Activated naive CD4-positive, alpha-beta T cell treated with anti-CD3 and anti-CD28 coated beads, Interleukin-2, amount 50 U/mL, for 24 hours (primary cell): ENCODE measurements at regions not wholly inside any gene's neighbourhood (a gene's known extent, or its start where the extent isn't known, plus 50 kb on each side); places are given as distances from the start of the nearest gene placed in this dataset.
"Not testable (repeated sequence)": the region's sequence is repeated elsewhere in the genome, so short reads cannot be mapped to it uniquely, and the experiment has no call there.

ENCODE experiments used
- H3K27ac Mint-ChIP-seq: one replicate; pipeline ENCODE4 v1.8.0; 2021; ENCODE audit warnings: mild to moderate bottlenecking, mixed read lengths
- H3K27me3 Mint-ChIP-seq: one replicate; pipeline ENCODE4 v1.8.0; 2021; ENCODE audit warnings: mixed read lengths
- H3K36me3 Mint-ChIP-seq: one replicate; pipeline ENCODE4 v1.8.0; 2021; ENCODE audit warnings: mixed read lengths
- H3K4me1 Mint-ChIP-seq: one replicate; pipeline ENCODE4 v1.8.0; 2021; ENCODE audit warnings: mixed read lengths
- H3K4me3 Mint-ChIP-seq: one replicate; pipeline ENCODE4 v1.8.0; 2021; ENCODE audit warnings: mild to moderate bottlenecking, mixed read lengths
- H3K9me3 Mint-ChIP-seq: one replicate; pipeline ENCODE4 v1.8.0; 2021; ENCODE audit warnings: mixed read lengths

- Mint-ChIP-seq H3K27ac (no peak overlapping the region), H3K9me3 (no peaks in the 10 kb centered on the region), H3K4me3 (no peak overlapping the region), H3K4me1 (no peaks in the 10 kb centered on the region), H3K36me3 (no peaks in the 10 kb centered on the region), H3K27me3 (no peaks in the 10 kb centered on the region)
Measured at GRCh38 chr9:102609461-102609860, 385.7 kb upstream of the CYLC2 start.

GRCh38 chr9:102603198-102604195 is 391.6 kb upstream of the CYLC2 start:
- H3K4me1 Mint-ChIP-seq, H3K27me3 Mint-ChIP-seq, H3K9me3 Mint-ChIP-seq, H3K4me3 Mint-ChIP-seq, H3K36me3 Mint-ChIP-seq, H3K27ac Mint-ChIP-seq: not testable (repeated sequence)

- Mint-ChIP-seq H3K27me3 (no peaks in the 10 kb centered on the region), H3K4me3 (no peak overlapping the region), H3K4me1 (no peaks in the 10 kb centered on the region), H3K36me3 (no peaks in the 10 kb centered on the region), H3K9me3 (peaks cover 3% of the 10 kb centered on the region), H3K27ac (no peak overlapping the region)
Measured at GRCh38 chr9:102594241-102594640, 400.9 kb upstream of the CYLC2 start.

- H3K9me3 Mint-ChIP-seq = peaks cover 5% of the 10 kb centered on the region
- no peak overlapping the region for H3K4me3 Mint-ChIP-seq
- no peaks in the 10 kb centered on the region for H3K36me3 Mint-ChIP-seq
- no peaks in the 10 kb centered on the region for H3K27me3 Mint-ChIP-seq
- no peaks in the 10 kb centered on the region for H3K4me1 Mint-ChIP-seq
- no peak overlapping the region for H3K27ac Mint-ChIP-seq
Measured at GRCh38 chr9:102587281-102587680, 407.9 kb upstream of the CYLC2 start.

GRCh38 chr9:102569436-102569835 is 425.7 kb upstream of the CYLC2 start:
- Mint-ChIP-seq H3K9me3 (no peaks in the 10 kb centered on the region), H3K27ac (no peak overlapping the region), H3K4me1 (no peaks in the 10 kb centered on the region), H3K27me3 (no peaks in the 10 kb centered on the region), H3K36me3 (no peaks in the 10 kb centered on the region), H3K4me3 (no peak overlapping the region)

- Mint-ChIP-seq H3K27me3 (peaks cover under 1% of the 10 kb centered on the region), H3K27ac (no peak overlapping the region), H3K9me3 (peaks cover 10% of the 10 kb centered on the region), H3K4me1 (no peaks in the 10 kb centered on the region), H3K4me3 (no peak overlapping the region), H3K36me3 (no peaks in the 10 kb centered on the region)
Measured at GRCh38 chr9:102551346-102551745, 443.8 kb upstream of the CYLC2 start.

GRCh38 chr9:102550886-102551285 is 444.2 kb upstream of the CYLC2 start:
- no peaks in the 10 kb centered on the region for H3K36me3 Mint-ChIP-seq
- H3K9me3 Mint-ChIP-seq = peaks cover 10% of the 10 kb centered on the region
- H3K4me3 Mint-ChIP-seq = no peak overlapping the region

GRCh38 chr9:102550266-102550665 is 444.9 kb upstream of the CYLC2 start:
- peaks cover 10% of the 10 kb centered on the region for H3K9me3 Mint-ChIP-seq
- H3K27ac Mint-ChIP-seq = no peak overlapping the region
- no peak overlapping the region for H3K4me3 Mint-ChIP-seq
- H3K36me3 Mint-ChIP-seq = no peaks in the 10 kb centered on the region
- no peaks in the 10 kb centered on the region for H3K27me3 Mint-ChIP-seq
- H3K4me1 Mint-ChIP-seq = no peaks in the 10 kb centered on the region

More at GRCh38 chr9:102550886-102551285, 444.2 kb upstream of the CYLC2 start:
- H3K27me3 Mint-ChIP-seq = no peaks in the 10 kb centered on the region
- H3K4me1 Mint-ChIP-seq = no peaks in the 10 kb centered on the region
- H3K27ac Mint-ChIP-seq = no peak overlapping the region

- Mint-ChIP-seq H3K27me3 (no peaks in the 10 kb centered on the region), H3K36me3 (no peaks in the 10 kb centered on the region), H3K27ac (no peak overlapping the region), H3K4me3 (no peak overlapping the region), H3K9me3 (no peaks in the 10 kb centered on the region), H3K4me1 (no peaks in the 10 kb centered on the region)
Measured at GRCh38 chr9:102534031-102534430, 461.1 kb upstream of the CYLC2 start.

GRCh38 chr9:102521097-102521755 is 473.9 kb upstream of the CYLC2 start:
- H3K4me1 Mint-ChIP-seq = no peaks in the 10 kb centered on the region
- H3K4me3 Mint-ChIP-seq = no peak overlapping the region
- no peaks in the 10 kb centered on the region for H3K36me3 Mint-ChIP-seq
- H3K27me3 Mint-ChIP-seq = no peaks in the 10 kb centered on the region
- H3K9me3 Mint-ChIP-seq = peaks cover 4% of the 10 kb centered on the region
- no peak overlapping the region for H3K27ac Mint-ChIP-seq

- H3K4me3 Mint-ChIP-seq = no peak overlapping the region
- H3K36me3 Mint-ChIP-seq = no peaks in the 10 kb centered on the region
- H3K9me3 Mint-ChIP-seq = peaks cover 4% of the 10 kb centered on the region
- no peak overlapping the region for H3K27ac Mint-ChIP-seq
- H3K27me3 Mint-ChIP-seq = no peaks in the 10 kb centered on the region
- no peaks in the 10 kb centered on the region for H3K4me1 Mint-ChIP-seq
Measured at GRCh38 chr9:102519423-102519822, 475.7 kb upstream of the CYLC2 start.

GRCh38 chr9:102518324-102518723 is 476.8 kb upstream of the CYLC2 start:
- no peaks in the 10 kb centered on the region for H3K36me3 Mint-ChIP-seq
- H3K9me3 Mint-ChIP-seq = peaks cover 4% of the 10 kb centered on the region
- H3K27me3 Mint-ChIP-seq = no peaks in the 10 kb centered on the region
- no peak overlapping the region for H3K27ac Mint-ChIP-seq
- no peak overlapping the region for H3K4me3 Mint-ChIP-seq
- no peaks in the 10 kb centered on the region for H3K4me1 Mint-ChIP-seq

- H3K27me3 Mint-ChIP-seq = no peaks in the 10 kb centered on the region
- H3K4me3 Mint-ChIP-seq = no peak overlapping the region
- no peak overlapping the region for H3K27ac Mint-ChIP-seq
- H3K4me1 Mint-ChIP-seq = no peaks in the 10 kb centered on the region
- H3K9me3 Mint-ChIP-seq = peaks cover 4% of the 10 kb centered on the region
- H3K36me3 Mint-ChIP-seq = no peaks in the 10 kb centered on the region
Measured at GRCh38 chr9:102514541-102514940, 480.6 kb upstream of the CYLC2 start.

- H3K4me3 Mint-ChIP-seq = no peak overlapping the region
- H3K27me3 Mint-ChIP-seq = no peaks in the 10 kb centered on the region
- H3K27ac Mint-ChIP-seq = no peak overlapping the region
- H3K36me3 Mint-ChIP-seq = no peaks in the 10 kb centered on the region
- H3K4me1 Mint-ChIP-seq = no peaks in the 10 kb centered on the region
- H3K9me3 Mint-ChIP-seq = no peaks in the 10 kb centered on the region
Measured at GRCh38 chr9:102507044-102507687, 488.0 kb upstream of the CYLC2 start.

GRCh38 chr9:102506406-102506805 is 488.7 kb upstream of the CYLC2 start:
- H3K4me3 Mint-ChIP-seq = no peak overlapping the region
- H3K36me3 Mint-ChIP-seq = no peaks in the 10 kb centered on the region
- H3K9me3 Mint-ChIP-seq = no peaks in the 10 kb centered on the region
- no peaks in the 10 kb centered on the region for H3K4me1 Mint-ChIP-seq
- no peak overlapping the region for H3K27ac Mint-ChIP-seq
- no peaks in the 10 kb centered on the region for H3K27me3 Mint-ChIP-seq

GRCh38 chr9:102499468-102499867 is 495.7 kb upstream of the CYLC2 start:
- Mint-ChIP-seq H3K27me3 (no peaks in the 10 kb centered on the region), H3K36me3 (no peaks in the 10 kb centered on the region), H3K4me1 (peaks cover 3% of the 10 kb centered on the region), H3K9me3 (peaks cover 8% of the 10 kb centered on the region), H3K27ac (no peak overlapping the region), H3K4me3 (no peak overlapping the region)
